ENCODE measurements at regions not wholly inside any gene's neighbourhood (a gene's known extent, or its start where the extent isn't known, plus 50 kb on each side); places are given as distances from the start of the nearest gene placed in this dataset.
"Not testable (repeated sequence)": the region's sequence is repeated elsewhere in the genome, so short reads cannot be mapped to it uniquely, and the experiment has no call there.

DNA sequence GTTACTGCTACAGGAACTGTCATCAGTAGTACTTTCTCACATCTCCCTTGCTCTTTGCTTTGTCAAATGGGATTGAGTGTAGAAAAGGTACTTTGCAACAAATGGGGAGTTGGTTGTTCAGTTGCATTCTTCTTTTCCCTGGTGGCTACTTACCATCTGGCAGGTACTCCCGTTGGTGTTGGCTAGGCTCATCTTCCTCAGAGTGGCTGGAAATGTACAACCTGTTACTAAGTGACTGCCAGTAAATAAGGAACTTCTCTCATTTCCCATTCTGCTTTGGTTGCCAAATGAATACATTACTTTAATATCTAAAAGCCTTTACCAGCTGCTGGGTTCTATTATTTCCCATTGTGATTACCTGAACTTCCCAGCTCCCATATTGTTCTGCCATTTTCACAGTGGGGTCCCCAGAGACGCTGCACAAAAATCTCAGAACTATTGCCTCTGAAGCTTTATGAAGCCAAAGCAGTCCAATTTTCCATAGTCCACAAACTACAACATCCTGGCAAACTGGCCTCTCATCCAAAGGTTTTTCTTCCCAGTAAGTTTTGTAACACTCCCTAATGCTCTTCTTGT lies 229.7 kb upstream of the HTR1E start:
- H3K79me2 ChIP-seq (ENCODE audit: low read length), result no peaks in the 10 kb centered on the region
- ATAC-seq (no peak), DNase-seq (no peak)
- H3K27me3 ChIP-seq (ENCODE audit: low read length), result no peaks in the 10 kb centered on the region
- H3K4me1 ChIP-seq (ENCODE audit: insufficient read depth, low read length), result no peaks in the 10 kb centered on the region
- H3K9ac ChIP-seq (ENCODE audit: low read length), result no peak overlapping the region
- no peak overlapping the region for H2AFZ ChIP-seq (ENCODE audit: low read length)
- no peak overlapping the region for H3K4me3 ChIP-seq (ENCODE audit: low read length)
- BruUV-seq (replicated peaks), result no TSS peak
- no peak overlapping the region for H3K27ac ChIP-seq (ENCODE audit: low read length)
- POLR2A ChIA-PET (ENCODE audit: unreplicated experiment), result no interaction called here
- TF ChIP-seq EZH2phosphoT487 (IDR thresholded peaks at IDR 0.05; ENCODE audit: borderline replicate concordance, low read length) (no peak), EZH2 (IDR thresholded peaks at IDR 0.05; ENCODE audit: low read length, unreplicated experiment) (no peak), CTCF (conservative IDR thresholded peaks at IDR 0.05; ENCODE audit: low read depth, low read length) (no peak)
- no peak overlapping the region for H3K4me2 ChIP-seq (ENCODE audit: low read length)
- H3F3A ChIP-seq (ENCODE audit: low read length, unreplicated experiment), result no peaks in the 10 kb centered on the region
- intact Hi-C loops (cut with micrococcal nuclease), result no loop called here
- no peaks in the 10 kb centered on the region for H3K9me2 ChIP-seq (replicated peaks; ENCODE audit: low read length)
- no peaks in the 10 kb centered on the region for H4K20me1 ChIP-seq (ENCODE audit: low read length)
- CTCF ChIA-PET, result no interaction called here
- H3K36me3 ChIP-seq (ENCODE audit: low read depth, low read length), result no peaks in the 10 kb centered on the region
- no peaks in the 10 kb centered on the region for H3K9me3 ChIP-seq (ENCODE audit: low read length)

- peak; percentile 19; the same call in 1 of the 2 replicates for TF ChIP-seq CTCF (conservative IDR thresholded peaks at IDR 0.05; ENCODE audit: low read depth, low read length)
- no peak for TF ChIP-seq EZH2phosphoT487 (IDR thresholded peaks at IDR 0.05; ENCODE audit: borderline replicate concordance, low read length)
- TF ChIP-seq EZH2 (IDR thresholded peaks at IDR 0.05; ENCODE audit: low read length, unreplicated experiment), result no peak
- no peaks in the 10 kb centered on the region for H3K4me1 ChIP-seq (ENCODE audit: insufficient read depth, low read length)
- no peak for ATAC-seq
Observed at GRCh38 chr6:86706449-86706848, 230.9 kb upstream of the HTR1E start.

GRCh38 chr6:86701228-86701627 lies 236.1 kb upstream of the HTR1E start:
- POLR2A ChIA-PET (ENCODE audit: unreplicated experiment); H3K9me3 ChIP-seq (ENCODE audit: low read length); H3K36me3 ChIP-seq (ENCODE audit: low read depth, low read length); H3K79me2 ChIP-seq (ENCODE audit: low read length); H3K9ac ChIP-seq (ENCODE audit: low read length); H3K4me3 ChIP-seq (ENCODE audit: low read length); CTCF ChIA-PET; intact Hi-C loops (cut with micrococcal nuclease); H3K4me1 ChIP-seq (ENCODE audit: insufficient read depth, low read length); H3K9me2 ChIP-seq (replicated peaks; ENCODE audit: low read length); H3F3A ChIP-seq (ENCODE audit: low read length, unreplicated experiment); H4K20me1 ChIP-seq (ENCODE audit: low read length); H3K4me2 ChIP-seq (ENCODE audit: low read length); H3K27me3 ChIP-seq (ENCODE audit: low read length); ATAC-seq; H2AFZ ChIP-seq (ENCODE audit: low read length); H3K27ac ChIP-seq (ENCODE audit: low read length); DNase-seq; BruUV-seq (replicated peaks): not testable (repeated sequence)

More at GRCh38 chr6:86706449-86706848, 230.9 kb upstream of the HTR1E start:
- DNase-seq, result peak; percentile 3
- ChIA-PET POLR2A (ENCODE audit: unreplicated experiment) (no interaction called here), CTCF (no interaction called here)
- no peaks in the 10 kb centered on the region for H3K79me2 ChIP-seq (ENCODE audit: low read length)
- no TSS peak for BruUV-seq (replicated peaks)
- H3K36me3 ChIP-seq (ENCODE audit: low read depth, low read length), result no peaks in the 10 kb centered on the region
- H3K27ac ChIP-seq (ENCODE audit: low read length), result no peak overlapping the region
- no peaks in the 10 kb centered on the region for H3K27me3 ChIP-seq (ENCODE audit: low read length)
- no peak overlapping the region for H2AFZ ChIP-seq (ENCODE audit: low read length)
- H4K20me1 ChIP-seq (ENCODE audit: low read length), result no peaks in the 10 kb centered on the region
- no peak overlapping the region for H3K9ac ChIP-seq (ENCODE audit: low read length)
- H3K9me2 ChIP-seq (replicated peaks; ENCODE audit: low read length), result no peaks in the 10 kb centered on the region
- no peaks in the 10 kb centered on the region for H3K9me3 ChIP-seq (ENCODE audit: low read length)
- H3F3A ChIP-seq (ENCODE audit: low read length, unreplicated experiment), result no peaks in the 10 kb centered on the region
- H3K4me3 ChIP-seq (ENCODE audit: low read length), result no peak overlapping the region
- intact Hi-C loops (cut with micrococcal nuclease), result no loop called here
- H3K4me2 ChIP-seq (ENCODE audit: low read length), result no peak overlapping the region

All from PC-3 (cell line).